GM20000 (cell line): ENCODE measurements at regions not wholly inside any gene's neighbourhood (a gene's known extent, or its start where the extent isn't known, plus 50 kb on each side); places are given as distances from the start of the nearest gene placed in this dataset.

ENCODE experiments used
- DNase-seq: peaks from one replicate; pipeline ENCODE4 v3.0.0; 2012; ENCODE audit warnings: low spot score
- CTCF ChIP-seq: IDR thresholded peaks from 2 replicates; pipeline ENCODE4 v1.5.1; 2012; ENCODE audit warnings: mild to moderate bottlenecking, control low read depth; ENCODE audit errors: extremely low read depth, missing control alignments

- TF ChIP-seq CTCF, result no peak
- DNase-seq, result no peak
These were observed 185.8 kb downstream of the PCSK1 start for GRCh38 chr5:96247097-96247701.

- TF ChIP-seq CTCF, result no peak
These were observed 187.6 kb downstream of the PCSK1 start for GRCh38 chr5:96245140-96246091.

GRCh38 chr5:96244696-96245095 lies 188.4 kb downstream of the PCSK1 start:
- no peak for DNase-seq

More at GRCh38 chr5:96245140-96246091, 187.6 kb downstream of the PCSK1 start:
- no peak for DNase-seq

GRCh38 chr5:96243862-96244261 lies 189.2 kb downstream of the PCSK1 start:
- TF ChIP-seq CTCF, result no peak

More at GRCh38 chr5:96244696-96245095, 188.4 kb downstream of the PCSK1 start:
- TF ChIP-seq CTCF, result no peak

GRCh38 chr5:96243203-96243602 lies 189.8 kb downstream of the PCSK1 start:
- no peak for TF ChIP-seq CTCF
- no peak for DNase-seq

More at GRCh38 chr5:96243862-96244261, 189.2 kb downstream of the PCSK1 start:
- no peak for DNase-seq

- no peak for DNase-seq
- no peak for TF ChIP-seq CTCF
These were observed 190.5 kb downstream of the PCSK1 start for GRCh38 chr5:96242571-96242970.

GRCh38 chr5:96236831-96237230 lies 196.2 kb downstream of the PCSK1 start:
- no peak for TF ChIP-seq CTCF
- DNase-seq, result no peak
